K562 (cell line): ENCODE measurements at regions not wholly inside any gene's neighbourhood (a gene's known extent, or its start where the extent isn't known, plus 50 kb on each side); places are given as distances from the start of the nearest gene placed in this dataset.

Experiments
- ATAC-seq: fragments of 200-7000 bp; cut with Tn5 transposase; 3 replicates; pipeline ENCODE4 v1.9.1; 2020; ENCODE audit warnings: moderate library complexity
- BruUV-seq: library from RNA; stranded (reverse); fragments of 400-500 nt; replicated peaks from 2 replicates; lab custom pipeline; 2021; lab: Mats Ljungman, UMichigan
- CTCF ChIA-PET: fragments of 300-600 bp; formaldehyde crosslinking; extraction: SDS; loops from one replicate; lab custom pipeline; 2021; ENCODE audit warnings: low intra/inter-chr PET ratio; lab: Yijun Ruan, JAX
- POLR2A ChIA-PET: fragments of 300-600, 350-650 bp; sonication (Branson Sonifier 250); formaldehyde crosslinking; extraction: SDS; loops from one replicate; lab custom pipeline; 2021; ENCODE audit warnings: antibody characterized with exemption, inconsistent platforms; lab: Yijun Ruan, JAX
- DNase-seq, 4 experiments: peaks; one replicate each; pipeline versions ENCODE4 v3.0.0 to v3.0.0-alpha.2; 2011 to 2018; ENCODE audit warnings: low spot score in 3 of 4, mixed read lengths in 3 of 4; ENCODE audit errors: extremely low read depth in 1 of 4
- FAIRE-seq: peaks from 2 replicates; lab custom pipeline; 2011; peaks lifted over from hg19 to GRCh38; lab: Jason Lieb, UNC
- H2AFZ ChIP-seq: 2 replicates; pipeline ENCODE4 v1.6.0; 2011; ENCODE audit warnings: low read depth, low read length, control low read depth, inconsistent platforms
- H3K27ac ChIP-seq: fragments of 200-600 bp; 3 replicates; pipeline ENCODE4 v1.8.0; 2011; ENCODE audit warnings: low read depth, mild to moderate bottlenecking, control low read depth, inconsistent platforms, low read length, moderate library complexity, mixed read lengths; ENCODE audit errors: extremely low read depth
- H3K27me3 ChIP-seq, 2 experiments: fragments of 300-600 bp in 1 of 2; 2 replicates in 1 of 2; 3 replicates in 1 of 2; pipeline versions ENCODE4 v1.6.0 to v1.8.0; 2011; ENCODE audit warnings: inconsistent platforms in 2 of 2, low read length in 2 of 2, mild to moderate bottlenecking in 1 of 2, mixed read lengths in 1 of 2, moderate library complexity in 1 of 2; ENCODE audit not compliant: control insufficient read depth in 2 of 2, insufficient read depth in 2 of 2
- H3K36me3 ChIP-seq: fragments of 300-600 bp; 3 replicates; pipeline ENCODE4 v1.8.0; 2011; ENCODE audit warnings: mild to moderate bottlenecking, low read length, inconsistent platforms; ENCODE audit not compliant: control insufficient read depth, insufficient read depth
- H3K4me1 ChIP-seq, 2 experiments: fragments of 200-600 bp in 1 of 2; replicated peaks in 1 of 2; 2 replicates in 1 of 2; 3 replicates in 1 of 2; pipeline versions ENCODE4 v1.5.1 to v1.8.0; 2011; ENCODE audit warnings: inconsistent platforms in 2 of 2, low read length in 2 of 2, mild to moderate bottlenecking in 1 of 2, mixed read lengths in 1 of 2, moderate library complexity in 1 of 2; ENCODE audit not compliant: control insufficient read depth in 2 of 2, insufficient read depth in 2 of 2
- H3K4me2 ChIP-seq: 2 replicates; pipeline ENCODE4 v1.6.1; 2011; ENCODE audit warnings: low read length, control low read depth, inconsistent platforms, mixed read lengths; ENCODE audit not compliant: insufficient read depth
- H3K4me3 ChIP-seq: fragments of 200-600 bp; sonication (generic), shearing (Covaris generic); 2 replicates; pipeline ENCODE4 v1.5.1; 2016; ENCODE audit warnings: control low read depth, inconsistent platforms
- H3K79me2 ChIP-seq: fragments of 200-600 bp; 3 replicates; pipeline ENCODE4 v1.8.0; 2011; ENCODE audit warnings: low read length, inconsistent platforms; ENCODE audit not compliant: control insufficient read depth, insufficient read depth
- H3K9ac ChIP-seq, 2 experiments: 2 replicates each; pipeline versions ENCODE4 v1.6.0 to v1.6.1; 2011; ENCODE audit warnings: low read depth in 2 of 2, low read length in 2 of 2, control low read depth in 1 of 2, inconsistent platforms in 1 of 2, mild to moderate bottlenecking in 1 of 2, mixed read lengths in 1 of 2; ENCODE audit not compliant: insufficient read depth in 1 of 2
- H3K9me1 ChIP-seq: one replicate; pipeline ENCODE4 v1.6.0; 2011; ENCODE audit warnings: inconsistent platforms, mild to moderate bottlenecking, low read length, moderate library complexity; ENCODE audit not compliant: control insufficient read depth, insufficient read depth
- H3K9me3 ChIP-seq: replicated peaks from 2 replicates; pipeline ENCODE4 v1.5.1; 2011; ENCODE audit warnings: low read depth, low read length, inconsistent platforms; ENCODE audit not compliant: control insufficient read depth, insufficient read depth
- H4K20me1 ChIP-seq: replicated peaks from 2 replicates; pipeline ENCODE4 v1.6.1; 2011; ENCODE audit warnings: low read length, inconsistent platforms, mixed read lengths; ENCODE audit not compliant: control insufficient read depth, insufficient read depth
- HDAC1 ChIP-seq, 2 experiments: fragments of 450-650 bp; IDR thresholded peaks; 2 replicates each; pipeline ENCODE4 v1.6.1; 2016 to 2017; ENCODE audit warnings: inconsistent platforms in 1 of 2, mild to moderate bottlenecking in 1 of 2, moderate library complexity in 1 of 2
- HDGF ChIP-seq: fragments of 450-650 bp; IDR thresholded peaks from 2 replicates; pipeline ENCODE4 v1.6.1; 2016
- HMGN3 ChIP-seq: IDR thresholded peaks from 2 replicates; pipeline ENCODE4 v1.6.1; 2011; ENCODE audit warnings: borderline replicate concordance, low read depth, mild to moderate bottlenecking, mixed read lengths, low read length; ENCODE audit not compliant: insufficient read length; ENCODE audit errors: extremely low read depth
- IFI16 ChIP-seq: fragments of 250-450 bp; sonication (Bioruptor Pico); IDR thresholded peaks from 2 replicates; pipeline ENCODE4 v2.1.2; 2022; ENCODE audit warnings: mild to moderate bottlenecking, inconsistent platforms
- MCM7 ChIP-seq, 2 experiments: fragments of 450-650 bp; IDR thresholded peaks; 2 replicates each; pipeline ENCODE4 v1.6.1; 2016 to 2018
- NFRKB ChIP-seq: fragments of 450-650 bp; IDR thresholded peaks from 2 replicates; pipeline ENCODE4 v1.6.1; 2016; ENCODE audit warnings: low read depth
- POLR2A ChIP-seq: fragments of 450-650 bp; conservative IDR thresholded peaks from 2 replicates; pipeline ENCODE4 v1.6.1; 2016
- SNRNP70 ChIP-seq: fragments of 200-400 bp; formaldehyde crosslinking; optimal IDR thresholded peaks from 2 replicates; pipeline ENCODE3; 2017; ENCODE audit warnings: low read depth, low read length
- SPI1 ChIP-seq: IDR thresholded peaks from 2 replicates; pipeline ENCODE4 v1.6.1; 2011; ENCODE audit warnings: low read depth, low read length, control low read depth, borderline replicate concordance
- TEAD1 ChIP-seq, 2 experiments: fragments of 450-650 bp in 1 of 2; sonication (generic) in 1 of 2; formaldehyde crosslinking; IDR thresholded peaks; 2 replicates each; pipeline versions ENCODE4 v1.4.0 to v1.8.0; 2020 to 2022; ENCODE audit warnings: mild to moderate bottlenecking in 2 of 2, missing genetic modification reagents in 1 of 2
- ZNF436 ChIP-seq: fragments of 250-450, 450-650 bp; sonication (Bioruptor Pico); formaldehyde crosslinking; IDR thresholded peaks from 2 replicates; pipeline ENCODE4 v1.7.0; 2020; ENCODE audit warnings: mild to moderate bottlenecking
- WGBS: fragments of 100-300 bp; shearing (Covaris generic); methylation state at CpG from one replicate; pipeline ENCODE4 v1.1.6; 2016; ENCODE audit warnings: low coverage, mixed read lengths; ENCODE audit not compliant: insufficient coverage; ENCODE audit errors: missing lambda C conversion rate; 5-methylcytosine and 5-hydroxymethylcytosine counted together
- in situ Hi-C: fragments of 300-500 bp; cut with MboI; formaldehyde crosslinking; loops from 4 replicates; pipeline ENCODE4 v1.15.0; 2018; ENCODE audit warnings: inconsistent platforms, mixed read lengths
- intact Hi-C: fragments of 100-400 bp; cut with micrococcal nuclease; formaldehyde crosslinking; loops from 2 replicates; pipeline ENCODE4 v1.14.2; 2022
- TF ChIP-seq, protein P1 (sequence below): fragments of 450-650 bp; formaldehyde crosslinking; IDR thresholded peaks from 2 replicates; pipeline ENCODE4 v1.4.0; 2022; ENCODE audit warnings: mild to moderate bottlenecking, moderate library complexity
- TF ChIP-seq, protein P2 (sequence below): sonication (generic); formaldehyde crosslinking; IDR thresholded peaks from 2 replicates; pipeline ENCODE4 v1.8.1; 2023; ENCODE audit warnings: mild to moderate bottlenecking, missing genetic modification reagents
- TF ChIP-seq, protein P3 (sequence below): sonication (generic); formaldehyde crosslinking; IDR thresholded peaks from 2 replicates; pipeline ENCODE4 v1.8.0; 2022; ENCODE audit warnings: mild to moderate bottlenecking, missing genetic modification reagents
- TF ChIP-seq, protein P4 (sequence below): fragments of 450-650 bp; IDR thresholded peaks from 2 replicates; pipeline ENCODE4 v1.6.1; 2014; ENCODE audit warnings: low read depth, mild to moderate bottlenecking, moderate library complexity, borderline replicate concordance
- TF ChIP-seq, protein P5 (sequence below): fragments of 250-450 bp; sonication (Bioruptor Pico); IDR thresholded peaks from 2 replicates; pipeline ENCODE4 v1.4.0; 2020
- TF ChIP-seq, protein P6 (sequence below): IDR thresholded peaks from 2 replicates; pipeline ENCODE4 v1.6.1; 2016; ENCODE audit warnings: missing genetic modification characterization, missing compliant biosample characterization

DNA sequence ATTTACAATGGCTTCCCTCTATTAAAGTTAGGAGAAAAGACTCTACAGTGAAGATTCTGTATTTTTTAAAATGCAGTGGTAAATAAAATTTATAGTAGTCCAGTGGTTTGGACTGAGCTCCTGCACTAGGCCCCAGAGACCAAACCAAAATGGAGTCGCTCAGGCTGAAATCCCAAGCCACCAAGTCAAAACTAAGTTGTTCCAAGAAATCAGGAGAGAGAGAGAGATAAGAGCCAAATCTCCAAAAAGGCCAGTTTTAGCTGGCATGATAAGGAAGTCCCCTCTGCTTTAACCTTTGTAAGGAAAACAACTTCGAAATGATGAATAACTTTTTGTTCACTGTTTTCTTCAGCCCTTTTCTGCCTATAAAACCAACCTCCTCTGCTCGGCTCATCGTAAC, 265.9 kb upstream of the KLF14 start:
- H3K79me2 ChIP-seq: no peaks in the 10 kb centered on the region
- no peak overlapping the region for H3K4me2 ChIP-seq
- peaks cover 0 to 7% of the 10 kb centered on the region in 2 experiments; a peak in 3 of 5 replicates for H3K4me1 ChIP-seq
- no peak overlapping the region for H3K9ac ChIP-seq
- H3K27ac ChIP-seq: no peak overlapping the region
- ATAC-seq (peak; percentile 19; the same call in 1 of the 3 replicates), DNase-seq (peak in 1 of 4 experiments; percentile 38), FAIRE-seq (no peak)
- CTCF ChIA-PET: no interaction called here
- H2AFZ ChIP-seq: no peak overlapping the region
- no peak overlapping the region for H3K4me3 ChIP-seq
- WGBS: 18% methylated on average over 4 of the region's 4 CpGs
- no peaks in the 10 kb centered on the region for H3K27me3 ChIP-seq
- BruUV-seq: no TSS peak
- no peaks in the 10 kb centered on the region for H3K9me3 ChIP-seq
- no peaks in the 10 kb centered on the region for H3K9me1 ChIP-seq
- H4K20me1 ChIP-seq: no peaks in the 10 kb centered on the region
- intact Hi-C loops (no loop called here), in situ Hi-C loops (no loop called here)
- POLR2A ChIA-PET: interaction anchor here (1.2 kb wide), 1 partner anchor 10 kb away, joined by 5 read pairs; no protein-coding TSS in a partner anchor
- no peaks in the 10 kb centered on the region for H3K36me3 ChIP-seq
- TF ChIP-seq, protein P1, sequence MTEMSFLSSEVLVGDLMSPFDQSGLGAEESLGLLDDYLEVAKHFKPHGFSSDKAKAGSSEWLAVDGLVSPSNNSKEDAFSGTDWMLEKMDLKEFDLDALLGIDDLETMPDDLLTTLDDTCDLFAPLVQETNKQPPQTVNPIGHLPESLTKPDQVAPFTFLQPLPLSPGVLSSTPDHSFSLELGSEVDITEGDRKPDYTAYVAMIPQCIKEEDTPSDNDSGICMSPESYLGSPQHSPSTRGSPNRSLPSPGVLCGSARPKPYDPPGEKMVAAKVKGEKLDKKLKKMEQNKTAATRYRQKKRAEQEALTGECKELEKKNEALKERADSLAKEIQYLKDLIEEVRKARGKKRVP (CRISPR knock-in tag): no peak
- TF ChIP-seq, protein P2, sequence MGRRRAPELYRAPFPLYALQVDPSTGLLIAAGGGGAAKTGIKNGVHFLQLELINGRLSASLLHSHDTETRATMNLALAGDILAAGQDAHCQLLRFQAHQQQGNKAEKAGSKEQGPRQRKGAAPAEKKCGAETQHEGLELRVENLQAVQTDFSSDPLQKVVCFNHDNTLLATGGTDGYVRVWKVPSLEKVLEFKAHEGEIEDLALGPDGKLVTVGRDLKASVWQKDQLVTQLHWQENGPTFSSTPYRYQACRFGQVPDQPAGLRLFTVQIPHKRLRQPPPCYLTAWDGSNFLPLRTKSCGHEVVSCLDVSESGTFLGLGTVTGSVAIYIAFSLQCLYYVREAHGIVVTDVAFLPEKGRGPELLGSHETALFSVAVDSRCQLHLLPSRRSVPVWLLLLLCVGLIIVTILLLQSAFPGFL (CRISPR knock-in tag): no peak
- TF ChIP-seq SPI1 (no peak), HDAC1 (IDR thresholded peaks at IDR 0.05) (peak in 1 of 2 experiments; percentile 49; a peak in 2 of 4 replicates), ZNF436 (CRISPR knock-in tag) (no peak), IFI16 (no peak), TEAD1 (CRISPR knock-in tag; IDR thresholded peaks at IDR 0.05) (no peak), SNRNP70 (no peak), POLR2A (no peak), HDGF (no peak), MCM7 (IDR thresholded peaks at IDR 0.05) (no peak), NFRKB (no peak), HMGN3 (no peak)
- TF ChIP-seq, protein P3, sequence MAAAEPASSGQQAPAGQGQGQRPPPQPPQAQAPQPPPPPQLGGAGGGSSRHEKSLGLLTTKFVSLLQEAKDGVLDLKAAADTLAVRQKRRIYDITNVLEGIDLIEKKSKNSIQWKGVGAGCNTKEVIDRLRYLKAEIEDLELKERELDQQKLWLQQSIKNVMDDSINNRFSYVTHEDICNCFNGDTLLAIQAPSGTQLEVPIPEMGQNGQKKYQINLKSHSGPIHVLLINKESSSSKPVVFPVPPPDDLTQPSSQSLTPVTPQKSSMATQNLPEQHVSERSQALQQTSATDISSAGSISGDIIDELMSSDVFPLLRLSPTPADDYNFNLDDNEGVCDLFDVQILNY: no peak
- TF ChIP-seq, protein P4, sequence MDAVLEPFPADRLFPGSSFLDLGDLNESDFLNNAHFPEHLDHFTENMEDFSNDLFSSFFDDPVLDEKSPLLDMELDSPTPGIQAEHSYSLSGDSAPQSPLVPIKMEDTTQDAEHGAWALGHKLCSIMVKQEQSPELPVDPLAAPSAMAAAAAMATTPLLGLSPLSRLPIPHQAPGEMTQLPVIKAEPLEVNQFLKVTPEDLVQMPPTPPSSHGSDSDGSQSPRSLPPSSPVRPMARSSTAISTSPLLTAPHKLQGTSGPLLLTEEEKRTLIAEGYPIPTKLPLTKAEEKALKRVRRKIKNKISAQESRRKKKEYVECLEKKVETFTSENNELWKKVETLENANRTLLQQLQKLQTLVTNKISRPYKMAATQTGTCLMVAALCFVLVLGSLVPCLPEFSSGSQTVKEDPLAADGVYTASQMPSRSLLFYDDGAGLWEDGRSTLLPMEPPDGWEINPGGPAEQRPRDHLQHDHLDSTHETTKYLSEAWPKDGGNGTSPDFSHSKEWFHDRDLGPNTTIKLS: no peak
- TF ChIP-seq, protein P5, sequence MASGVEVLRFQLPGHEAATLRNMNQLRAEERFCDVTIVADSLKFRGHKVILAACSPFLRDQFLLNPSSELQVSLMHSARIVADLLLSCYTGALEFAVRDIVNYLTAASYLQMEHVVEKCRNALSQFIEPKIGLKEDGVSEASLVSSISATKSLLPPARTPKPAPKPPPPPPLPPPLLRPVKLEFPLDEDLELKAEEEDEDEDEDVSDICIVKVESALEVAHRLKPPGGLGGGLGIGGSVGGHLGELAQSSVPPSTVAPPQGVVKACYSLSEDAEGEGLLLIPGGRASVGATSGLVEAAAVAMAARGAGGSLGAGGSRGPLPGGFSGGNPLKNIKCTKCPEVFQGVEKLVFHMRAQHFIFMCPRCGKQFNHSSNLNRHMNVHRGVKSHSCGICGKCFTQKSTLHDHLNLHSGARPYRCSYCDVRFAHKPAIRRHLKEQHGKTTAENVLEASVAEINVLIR (CRISPR knock-in tag): no peak
- TF ChIP-seq, protein P6, sequence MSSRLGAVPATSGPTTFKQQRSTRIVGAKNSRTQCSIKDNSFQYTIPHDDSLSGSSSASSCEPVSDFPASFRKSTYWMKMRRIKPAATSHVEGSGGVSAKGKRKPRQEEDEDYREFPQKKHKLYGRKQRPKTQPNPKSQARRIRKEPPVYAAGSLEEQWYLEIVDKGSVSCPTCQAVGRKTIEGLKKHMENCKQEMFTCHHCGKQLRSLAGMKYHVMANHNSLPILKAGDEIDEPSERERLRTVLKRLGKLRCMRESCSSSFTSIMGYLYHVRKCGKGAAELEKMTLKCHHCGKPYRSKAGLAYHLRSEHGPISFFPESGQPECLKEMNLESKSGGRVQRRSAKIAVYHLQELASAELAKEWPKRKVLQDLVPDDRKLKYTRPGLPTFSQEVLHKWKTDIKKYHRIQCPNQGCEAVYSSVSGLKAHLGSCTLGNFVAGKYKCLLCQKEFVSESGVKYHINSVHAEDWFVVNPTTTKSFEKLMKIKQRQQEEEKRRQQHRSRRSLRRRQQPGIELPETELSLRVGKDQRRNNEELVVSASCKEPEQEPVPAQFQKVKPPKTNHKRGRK (tag): no peak
